Lower lobe of right lung (tissue), 2 donors: ENCODE measurements at regions not wholly inside any gene's neighbourhood (a gene's known extent, or its start where the extent isn't known, plus 50 kb on each side); places are given as distances from the start of the nearest gene placed in this dataset.

Source experiments
- ATAC-seq, 2 donors: fragments of 200-7000 bp; cut with Tn5 transposase; one replicate each; pipeline ENCODE4 v1.9.1; 2020 to 2022; ENCODE audit warnings: mild to moderate bottlenecking in 2 of 2, moderate library complexity in 2 of 2
- DNase-seq: peaks from one replicate; pipeline ENCODE4 v3.0.0-alpha.2; 2020
- H3K27ac ChIP-seq: fragments of 200-600 bp; one replicate; pipeline ENCODE4 v1.8.0; 2022
- H3K27me3 ChIP-seq: fragments of 200-600 bp; one replicate; pipeline ENCODE4 v1.8.0; 2022; ENCODE audit warnings: low read depth
- H3K36me3 ChIP-seq: fragments of 200-600 bp; one replicate; pipeline ENCODE4 v1.8.0; 2022; ENCODE audit warnings: mild to moderate bottlenecking
- H3K4me1 ChIP-seq: fragments of 200-600 bp; one replicate; pipeline ENCODE4 v1.8.0; 2022
- H3K4me3 ChIP-seq: fragments of 200-600 bp; one replicate; pipeline ENCODE4 v1.8.0; 2022; ENCODE audit warnings: mild to moderate bottlenecking
- H3K9me3 ChIP-seq: fragments of 200-600 bp; one replicate; pipeline ENCODE4 v1.8.0; 2022
- intact Hi-C: fragments of 100-400 bp; cut with DNase I; formaldehyde crosslinking; loops from one replicate; pipeline ENCODE4 v1.11.0; 2022
- TF ChIP-seq, protein P1 (sequence below): fragments of 200-600 bp; IDR thresholded peaks from one replicate; pipeline ENCODE4 v1.8.0; 2022; ENCODE audit warnings: antibody characterized with exemption, mild to moderate bottlenecking
- donor health status: DM: no; HTN: yes; CAD: no; lungs with severe emphysema.

- Histone ChIP-seq H3K36me3 (no peaks in the 10 kb centered on the region), H3K4me1 (no peaks in the 10 kb centered on the region), H3K4me3 (no peak overlapping the region), H3K27ac (no peak overlapping the region), H3K27me3 (no peaks in the 10 kb centered on the region), H3K9me3 (no peaks in the 10 kb centered on the region)
- ATAC-seq: no peak
- DNase-seq: no peak
- TF ChIP-seq, protein P1, sequence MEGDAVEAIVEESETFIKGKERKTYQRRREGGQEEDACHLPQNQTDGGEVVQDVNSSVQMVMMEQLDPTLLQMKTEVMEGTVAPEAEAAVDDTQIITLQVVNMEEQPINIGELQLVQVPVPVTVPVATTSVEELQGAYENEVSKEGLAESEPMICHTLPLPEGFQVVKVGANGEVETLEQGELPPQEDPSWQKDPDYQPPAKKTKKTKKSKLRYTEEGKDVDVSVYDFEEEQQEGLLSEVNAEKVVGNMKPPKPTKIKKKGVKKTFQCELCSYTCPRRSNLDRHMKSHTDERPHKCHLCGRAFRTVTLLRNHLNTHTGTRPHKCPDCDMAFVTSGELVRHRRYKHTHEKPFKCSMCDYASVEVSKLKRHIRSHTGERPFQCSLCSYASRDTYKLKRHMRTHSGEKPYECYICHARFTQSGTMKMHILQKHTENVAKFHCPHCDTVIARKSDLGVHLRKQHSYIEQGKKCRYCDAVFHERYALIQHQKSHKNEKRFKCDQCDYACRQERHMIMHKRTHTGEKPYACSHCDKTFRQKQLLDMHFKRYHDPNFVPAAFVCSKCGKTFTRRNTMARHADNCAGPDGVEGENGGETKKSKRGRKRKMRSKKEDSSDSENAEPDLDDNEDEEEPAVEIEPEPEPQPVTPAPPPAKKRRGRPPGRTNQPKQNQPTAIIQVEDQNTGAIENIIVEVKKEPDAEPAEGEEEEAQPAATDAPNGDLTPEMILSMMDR: no peak
- intact Hi-C loops: no loop called here
These were observed 93.8 kb downstream of the HS3ST1 start for GRCh38 chr4:11334887-11335286.

- TF ChIP-seq, protein P1: no peak
- H3K36me3 ChIP-seq: no peaks in the 10 kb centered on the region
- intact Hi-C loops: no loop called here
These were observed 100.3 kb downstream of the HS3ST1 start for GRCh38 chr4:11328401-11328800.

DNA sequence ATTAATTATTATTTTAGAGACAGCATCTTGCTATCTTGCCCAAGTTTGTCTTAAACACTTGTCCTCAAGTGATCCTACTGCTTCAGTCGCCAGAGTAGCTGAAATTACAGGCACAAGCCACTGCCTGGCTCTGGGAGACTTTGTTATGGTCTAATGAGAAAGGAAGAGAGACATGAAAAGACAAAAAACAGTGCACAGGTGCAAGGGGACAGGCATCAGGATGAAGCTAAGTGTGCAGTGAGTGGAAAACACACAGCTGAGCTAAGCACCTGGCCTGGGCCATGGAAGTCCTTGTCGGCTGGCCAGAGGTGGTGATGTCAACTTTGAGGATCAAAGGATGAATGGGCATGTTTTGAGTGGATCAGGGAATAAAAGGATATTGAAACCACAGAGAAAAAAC lies 102.7 kb downstream of the HS3ST1 start:
- ATAC-seq (no peak), DNase-seq (no peak)
- TF ChIP-seq, protein P1: no peak
- intact Hi-C loops: no loop called here
- Histone ChIP-seq H3K4me1 (no peaks in the 10 kb centered on the region), H3K27ac (no peak overlapping the region), H3K4me3 (no peak overlapping the region), H3K27me3 (no peaks in the 10 kb centered on the region), H3K36me3 (no peaks in the 10 kb centered on the region), H3K9me3 (peaks cover 4% of the 10 kb centered on the region)

More at GRCh38 chr4:11328401-11328800, 100.3 kb downstream of the HS3ST1 start:
- peaks cover 4% of the 10 kb centered on the region for H3K9me3 ChIP-seq
- H3K27ac ChIP-seq: no peak overlapping the region
- H3K4me3 ChIP-seq: no peak overlapping the region
- DNase-seq (no peak), ATAC-seq (no peak)
- H3K27me3 ChIP-seq: no peaks in the 10 kb centered on the region
- no peaks in the 10 kb centered on the region for H3K4me1 ChIP-seq

DNA sequence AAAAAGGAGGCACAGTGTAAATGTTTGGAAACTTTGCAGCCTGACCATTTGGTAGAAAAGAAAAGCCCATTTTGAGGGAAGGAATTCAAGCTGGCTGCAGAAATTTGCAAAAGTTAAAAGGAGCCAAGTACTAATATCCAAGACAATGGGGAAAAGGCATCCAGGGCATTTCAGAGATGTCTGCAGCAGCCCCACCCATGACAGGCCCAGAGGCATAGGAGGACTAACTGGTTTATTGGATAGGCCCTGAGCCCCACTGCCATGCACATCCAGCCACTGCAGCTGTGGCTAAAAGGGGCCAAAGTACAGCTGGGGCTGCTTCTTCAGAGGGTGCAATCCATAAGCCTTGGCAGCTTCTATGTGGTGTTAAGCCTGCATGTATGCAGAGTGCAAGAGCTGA lies 104.9 kb downstream of the HS3ST1 start:
- intact Hi-C loops: no loop called here

DNA sequence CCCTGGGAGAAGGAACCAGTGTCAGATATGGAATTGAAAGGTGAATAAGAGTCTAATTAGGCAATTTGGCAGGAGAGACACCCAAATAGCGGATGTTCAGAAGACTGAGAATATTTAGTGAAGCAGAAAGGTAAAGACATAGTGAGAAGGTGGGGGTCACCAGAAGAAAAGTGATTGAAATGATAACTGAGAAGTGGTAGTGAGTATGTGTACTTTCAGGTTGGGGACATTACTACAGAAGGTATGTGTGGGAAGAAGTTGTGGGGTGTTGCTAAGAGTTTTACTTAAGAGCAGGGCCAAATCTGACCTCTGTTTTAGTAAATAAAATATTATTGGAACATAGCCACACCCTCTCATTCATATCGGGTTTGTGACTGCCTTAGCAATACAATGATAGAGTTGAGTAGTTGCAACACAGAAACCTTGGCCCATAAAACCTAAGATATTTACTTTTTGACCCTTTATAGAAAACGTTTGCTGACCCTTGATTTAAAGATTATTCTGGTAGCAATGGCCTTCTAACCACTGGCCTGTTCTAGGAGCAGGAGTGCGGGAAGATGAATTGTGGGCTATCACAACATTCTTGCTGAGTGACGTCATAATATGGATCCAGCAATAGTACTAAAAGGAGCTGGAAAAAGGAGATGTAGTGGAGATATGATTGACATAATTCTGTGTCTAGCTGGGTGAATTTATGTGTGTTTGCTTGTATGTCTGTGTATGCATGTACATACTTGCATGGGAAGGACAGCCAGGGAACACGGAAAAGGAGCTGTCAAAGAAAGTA lies 115.3 kb downstream of the HS3ST1 start:
- ATAC-seq: no peak
- H3K27ac ChIP-seq: no peak overlapping the region
- no peak for DNase-seq
- H3K27me3 ChIP-seq: no peaks in the 10 kb centered on the region
- no peak overlapping the region for H3K4me3 ChIP-seq
- no peaks in the 10 kb centered on the region for H3K9me3 ChIP-seq
- TF ChIP-seq, protein P1: no peak
- no peaks in the 10 kb centered on the region for H3K4me1 ChIP-seq
- intact Hi-C loops: no loop called here
- H3K36me3 ChIP-seq: no peaks in the 10 kb centered on the region

More for the DNA sequence above, 104.9 kb downstream of the HS3ST1 start:
- Histone ChIP-seq H3K36me3 (no peaks in the 10 kb centered on the region), H3K4me3 (no peak overlapping the region), H3K9me3 (peaks cover 4% of the 10 kb centered on the region), H3K27me3 (no peaks in the 10 kb centered on the region), H3K4me1 (no peaks in the 10 kb centered on the region), H3K27ac (no peak overlapping the region)
- TF ChIP-seq, protein P1: no peak
- no peak for ATAC-seq
- DNase-seq: no peak
